Amniotic epithelial cell (primary cell): ENCODE measurements at regions not wholly inside any gene's neighbourhood (a gene's known extent, or its start where the extent isn't known, plus 50 kb on each side); places are given as distances from the start of the nearest gene placed in this dataset.

Experiments
- DNase-seq: peaks from one replicate; pipeline ENCODE4 v3.0.0-alpha.2; 2010; ENCODE audit warnings: low read depth

- DNase-seq: peak; percentile 8
Measured at GRCh38 chr4:167290678-167291077, 56.4 kb upstream of the SPOCK3 start.

GRCh38 chr4:167308876-167309275 lies 74.6 kb upstream of the SPOCK3 start:
- DNase-seq: no peak

GRCh38 chr4:167321299-167321698 lies 87.0 kb upstream of the SPOCK3 start:
- DNase-seq: no peak

- DNase-seq: no peak
Measured at GRCh38 chr4:167339781-167340180, 105.5 kb upstream of the SPOCK3 start.

- no peak for DNase-seq
Measured at GRCh38 chr4:167359711-167360110, 125.4 kb upstream of the SPOCK3 start.

GRCh38 chr4:167379076-167379835 lies 145.0 kb upstream of the SPOCK3 start:
- no peak for DNase-seq

GRCh38 chr4:167380964-167381363 lies 146.7 kb upstream of the SPOCK3 start:
- no peak for DNase-seq

- no peak for DNase-seq
Measured at GRCh38 chr4:167383291-167383690, 149.0 kb upstream of the SPOCK3 start.

- DNase-seq: no peak
Measured at GRCh38 chr4:167397586-167397985, 163.3 kb upstream of the SPOCK3 start.

- DNase-seq: no peak
Measured at GRCh38 chr4:167399201-167399600, 164.9 kb upstream of the SPOCK3 start.

GRCh38 chr4:167406181-167406580 lies 171.9 kb upstream of the SPOCK3 start:
- DNase-seq: no peak

- no peak for DNase-seq
Measured at GRCh38 chr4:167415461-167415860, 181.2 kb upstream of the SPOCK3 start.

- no peak for DNase-seq
Measured at GRCh38 chr4:167419468-167420140, 185.3 kb upstream of the SPOCK3 start.

- no peak for DNase-seq
Measured at GRCh38 chr4:167421201-167421600, 186.9 kb upstream of the SPOCK3 start.

- no peak for DNase-seq
Measured at GRCh38 chr4:167424341-167425256, 190.3 kb upstream of the SPOCK3 start.

- DNase-seq: no peak
Measured at GRCh38 chr4:167428156-167428555, 193.9 kb upstream of the SPOCK3 start.

GRCh38 chr4:167431371-167431770 lies 197.1 kb upstream of the SPOCK3 start:
- no peak for DNase-seq

- no peak for DNase-seq
Measured at GRCh38 chr4:167435786-167436185, 201.5 kb upstream of the SPOCK3 start.

- DNase-seq: no peak
Measured at GRCh38 chr4:167443841-167444240, 209.5 kb upstream of the SPOCK3 start.

GRCh38 chr4:167452922-167453430 lies 218.7 kb upstream of the SPOCK3 start:
- DNase-seq: no peak

- no peak for DNase-seq
Measured at GRCh38 chr4:167456619-167457018, 222.3 kb upstream of the SPOCK3 start.

- no peak for DNase-seq
Measured at GRCh38 chr4:167469436-167469835, 235.1 kb upstream of the SPOCK3 start.
